Activated T-helper 17 cell treated with anti-CD3 and anti-CD28 coated beads, Interleukin-2, amount 50 U/mL, for 72 hours (primary cell): ENCODE measurements at regions not wholly inside any gene's neighbourhood (a gene's known extent, or its start where the extent isn't known, plus 50 kb on each side); places are given as distances from the start of the nearest gene placed in this dataset.
A peak's percentile ranks its signal among the peaks of the same experiment; 100 is the strongest.
"Not testable (repeated sequence)": the region's sequence is repeated elsewhere in the genome, so short reads cannot be mapped to it uniquely, and the experiment has no call there.

ENCODE experiments used
- ATAC-seq: fragments of 150-1000 bp; cut with Tn5 transposase; replicated peaks from 2 replicates; pipeline ENCODE4 v1.10.0; 2021; ENCODE audit warnings: mild to moderate bottlenecking, moderate library complexity
- H3K27ac Mint-ChIP-seq: one replicate; pipeline ENCODE4 v1.8.0; 2022; ENCODE audit warnings: mixed read lengths
- H3K27me3 Mint-ChIP-seq: one replicate; pipeline ENCODE4 v1.8.0; 2022; ENCODE audit warnings: mixed read lengths
- H3K36me3 Mint-ChIP-seq: one replicate; pipeline ENCODE4 v1.8.0; 2022; ENCODE audit warnings: low read depth, mild to moderate bottlenecking, mixed read lengths
- H3K4me1 Mint-ChIP-seq: one replicate; pipeline ENCODE4 v1.8.0; 2022; ENCODE audit warnings: mixed read lengths
- H3K4me3 Mint-ChIP-seq: one replicate; pipeline ENCODE4 v1.8.0; 2022; ENCODE audit warnings: mild to moderate bottlenecking, mixed read lengths
- H3K9me3 Mint-ChIP-seq: one replicate; pipeline ENCODE4 v1.8.0; 2022; ENCODE audit warnings: mixed read lengths

- ATAC-seq, result no peak
- no peaks in the 10 kb centered on the region for H3K9me3 Mint-ChIP-seq
- H3K4me1 Mint-ChIP-seq, result no peaks in the 10 kb centered on the region
- H3K27ac Mint-ChIP-seq, result no peak overlapping the region
- no peak overlapping the region for H3K4me3 Mint-ChIP-seq
- peaks cover 8% of the 10 kb centered on the region for H3K27me3 Mint-ChIP-seq
- H3K36me3 Mint-ChIP-seq, result no peaks in the 10 kb centered on the region
Observed at GRCh38 chrX:51047950-51048349, 137.4 kb downstream of the BMP15 start.

GRCh38 chrX:51053741-51054140 lies 143.2 kb downstream of the BMP15 start:
- Mint-ChIP-seq H3K36me3 (no peaks in the 10 kb centered on the region), H3K27ac (no peak overlapping the region), H3K27me3 (no peaks in the 10 kb centered on the region), H3K4me3 (no peak overlapping the region), H3K4me1 (no peaks in the 10 kb centered on the region), H3K9me3 (no peaks in the 10 kb centered on the region)
- no peak for ATAC-seq

- H3K27me3 Mint-ChIP-seq, result no peaks in the 10 kb centered on the region
- H3K9me3 Mint-ChIP-seq, result no peaks in the 10 kb centered on the region
- H3K36me3 Mint-ChIP-seq, result no peaks in the 10 kb centered on the region
- no peak overlapping the region for H3K27ac Mint-ChIP-seq
- ATAC-seq, result no peak
- H3K4me1 Mint-ChIP-seq, result no peaks in the 10 kb centered on the region
- no peak overlapping the region for H3K4me3 Mint-ChIP-seq
Observed at GRCh38 chrX:51098046-51098445, 187.5 kb downstream of the BMP15 start.

GRCh38 chrX:51119058-51119926 lies 208.8 kb downstream of the BMP15 start:
- not testable (repeated sequence) for H3K27ac Mint-ChIP-seq, H3K9me3 Mint-ChIP-seq, H3K4me3 Mint-ChIP-seq, H3K36me3 Mint-ChIP-seq, H3K4me1 Mint-ChIP-seq, H3K27me3 Mint-ChIP-seq, ATAC-seq

GRCh38 chrX:51125743-51126142 lies 206.9 kb upstream of the NUDT10 start:
- H3K27me3 Mint-ChIP-seq, result peaks cover 11% of the 10 kb centered on the region
- H3K36me3 Mint-ChIP-seq, H3K27ac Mint-ChIP-seq, H3K4me3 Mint-ChIP-seq, H3K4me1 Mint-ChIP-seq, ATAC-seq, H3K9me3 Mint-ChIP-seq: not testable (repeated sequence)

GRCh38 chrX:51144828-51145442 lies 187.7 kb upstream of the NUDT10 start:
- H3K27me3 Mint-ChIP-seq, result peaks cover 9% of the 10 kb centered on the region
- no peaks in the 10 kb centered on the region for H3K9me3 Mint-ChIP-seq
- no peaks in the 10 kb centered on the region for H3K4me1 Mint-ChIP-seq
- H3K27ac Mint-ChIP-seq, result no peak overlapping the region
- H3K4me3 Mint-ChIP-seq, result no peak overlapping the region
- peak; percentile 34 for ATAC-seq
- H3K36me3 Mint-ChIP-seq, result no peaks in the 10 kb centered on the region

GRCh38 chrX:51148848-51149247 lies 183.8 kb upstream of the NUDT10 start:
- H3K4me3 Mint-ChIP-seq, result no peak overlapping the region
- no peaks in the 10 kb centered on the region for H3K36me3 Mint-ChIP-seq
- no peak for ATAC-seq
- peaks cover 4% of the 10 kb centered on the region for H3K27me3 Mint-ChIP-seq
- H3K27ac Mint-ChIP-seq, result no peak overlapping the region
- no peaks in the 10 kb centered on the region for H3K4me1 Mint-ChIP-seq
- no peaks in the 10 kb centered on the region for H3K9me3 Mint-ChIP-seq

GRCh38 chrX:51151734-51152133 lies 180.9 kb upstream of the NUDT10 start:
- Mint-ChIP-seq H3K9me3 (no peaks in the 10 kb centered on the region), H3K36me3 (no peaks in the 10 kb centered on the region), H3K4me1 (no peaks in the 10 kb centered on the region), H3K4me3 (no peak overlapping the region), H3K27ac (no peak overlapping the region), H3K27me3 (no peaks in the 10 kb centered on the region)
- ATAC-seq, result no peak

- Mint-ChIP-seq H3K9me3 (no peaks in the 10 kb centered on the region), H3K4me1 (no peaks in the 10 kb centered on the region), H3K27me3 (no peaks in the 10 kb centered on the region), H3K36me3 (no peaks in the 10 kb centered on the region), H3K27ac (no peak overlapping the region), H3K4me3 (no peak overlapping the region)
- ATAC-seq, result peak; percentile 34
Observed at GRCh38 chrX:51155157-51155556, 177.5 kb upstream of the NUDT10 start.

GRCh38 chrX:51155566-51155965 lies 177.1 kb upstream of the NUDT10 start:
- Mint-ChIP-seq H3K36me3 (no peaks in the 10 kb centered on the region), H3K4me3 (no peak overlapping the region), H3K9me3 (no peaks in the 10 kb centered on the region), H3K27me3 (no peaks in the 10 kb centered on the region), H3K4me1 (no peaks in the 10 kb centered on the region), H3K27ac (no peak overlapping the region)
- no peak for ATAC-seq

- ATAC-seq, result no peak
- no peak overlapping the region for H3K27ac Mint-ChIP-seq
Observed at GRCh38 chrX:51158231-51158630, 174.4 kb upstream of the NUDT10 start.

GRCh38 chrX:51159378-51159777 lies 173.2 kb upstream of the NUDT10 start:
- H3K4me3 Mint-ChIP-seq, H3K27ac Mint-ChIP-seq, H3K9me3 Mint-ChIP-seq, H3K27me3 Mint-ChIP-seq, ATAC-seq, H3K36me3 Mint-ChIP-seq, H3K4me1 Mint-ChIP-seq: not testable (repeated sequence)

More at GRCh38 chrX:51158231-51158630, 174.4 kb upstream of the NUDT10 start:
- no peak overlapping the region for H3K4me3 Mint-ChIP-seq
- no peaks in the 10 kb centered on the region for H3K9me3 Mint-ChIP-seq
- H3K27me3 Mint-ChIP-seq, result no peaks in the 10 kb centered on the region
- no peaks in the 10 kb centered on the region for H3K36me3 Mint-ChIP-seq
- H3K4me1 Mint-ChIP-seq, result no peaks in the 10 kb centered on the region

GRCh38 chrX:51163730-51164129 lies 168.9 kb upstream of the NUDT10 start:
- H3K36me3 Mint-ChIP-seq, result no peaks in the 10 kb centered on the region
- H3K27me3 Mint-ChIP-seq, result no peaks in the 10 kb centered on the region
- no peaks in the 10 kb centered on the region for H3K9me3 Mint-ChIP-seq
- H3K27ac Mint-ChIP-seq, result no peak overlapping the region
- no peak overlapping the region for H3K4me3 Mint-ChIP-seq
- ATAC-seq, result no peak
- no peaks in the 10 kb centered on the region for H3K4me1 Mint-ChIP-seq

GRCh38 chrX:51178356-51178900 lies 154.2 kb upstream of the NUDT10 start:
- not testable (repeated sequence) for ATAC-seq, H3K27me3 Mint-ChIP-seq, H3K4me3 Mint-ChIP-seq, H3K36me3 Mint-ChIP-seq, H3K9me3 Mint-ChIP-seq, H3K4me1 Mint-ChIP-seq, H3K27ac Mint-ChIP-seq

GRCh38 chrX:51179805-51180204 lies 152.8 kb upstream of the NUDT10 start:
- H3K27me3 Mint-ChIP-seq, H3K9me3 Mint-ChIP-seq, H3K27ac Mint-ChIP-seq, ATAC-seq, H3K4me3 Mint-ChIP-seq, H3K4me1 Mint-ChIP-seq, H3K36me3 Mint-ChIP-seq: not testable (repeated sequence)
